ENCODE measurements at regions not wholly inside any gene's neighbourhood (a gene's known extent, or its start where the extent isn't known, plus 50 kb on each side); places are given as distances from the start of the nearest gene placed in this dataset.
"Not testable (repeated sequence)": the region's sequence is repeated elsewhere in the genome, so short reads cannot be mapped to it uniquely, and the experiment has no call there.

GRCh38 chr2:40043641-40044040 is 264.6 kb upstream of the THUMPD2 start:
- DNase-seq (ENCODE audit: low spot score): no peak

- DNase-seq (ENCODE audit: low spot score): no peak
These were observed 264.1 kb upstream of the THUMPD2 start for GRCh38 chr2:40043191-40043590.

- no peak for DNase-seq (ENCODE audit: low spot score)
These were observed 262.6 kb upstream of the THUMPD2 start for GRCh38 chr2:40041422-40042382.

GRCh38 chr2:40039549-40039948 is 260.5 kb upstream of the THUMPD2 start:
- DNase-seq (ENCODE audit: low spot score): no peak

- DNase-seq (ENCODE audit: low spot score): no peak
These were observed 259.6 kb upstream of the THUMPD2 start for GRCh38 chr2:40038646-40039045.

- DNase-seq (ENCODE audit: low spot score): peak; percentile 51
These were observed 258.2 kb upstream of the THUMPD2 start for GRCh38 chr2:40037303-40037702.

GRCh38 chr2:40036241-40036640 is 257.2 kb upstream of the THUMPD2 start:
- no peak for DNase-seq (ENCODE audit: low spot score)

- no peak for DNase-seq (ENCODE audit: low spot score)
These were observed 255.7 kb upstream of the THUMPD2 start for GRCh38 chr2:40034801-40035200.

- DNase-seq (ENCODE audit: low spot score): no peak
These were observed 255.1 kb upstream of the THUMPD2 start for GRCh38 chr2:40034198-40034597.

GRCh38 chr2:40033781-40034180 is 254.7 kb upstream of the THUMPD2 start:
- no peak for DNase-seq (ENCODE audit: low spot score)

- no peak for DNase-seq (ENCODE audit: low spot score)
These were observed 253.7 kb upstream of the THUMPD2 start for GRCh38 chr2:40032650-40033319.

GRCh38 chr2:40030456-40030975 is 251.5 kb upstream of the THUMPD2 start:
- no peak for DNase-seq (ENCODE audit: low spot score)

- DNase-seq (ENCODE audit: low spot score): peak; percentile 12
These were observed 249.9 kb upstream of the THUMPD2 start for GRCh38 chr2:40028792-40029488.

- no peak for DNase-seq (ENCODE audit: low spot score)
These were observed 248.9 kb upstream of the THUMPD2 start for GRCh38 chr2:40027968-40028367.

GRCh38 chr2:40025276-40025675 is 246.2 kb upstream of the THUMPD2 start:
- not testable (repeated sequence) for DNase-seq (ENCODE audit: low spot score)

GRCh38 chr2:40020997-40021396 is 241.9 kb upstream of the THUMPD2 start:
- no peak for DNase-seq (ENCODE audit: low spot score)

- no peak for DNase-seq (ENCODE audit: low spot score)
These were observed 237.3 kb upstream of the THUMPD2 start for GRCh38 chr2:40016151-40016885.

- DNase-seq (ENCODE audit: low spot score): not testable (repeated sequence)
These were observed 234.9 kb upstream of the THUMPD2 start for GRCh38 chr2:40013962-40014361.

GRCh38 chr2:40004336-40004735 is 225.3 kb upstream of the THUMPD2 start:
- DNase-seq (ENCODE audit: low spot score): no peak

- no peak for DNase-seq (ENCODE audit: low spot score)
These were observed 223.3 kb upstream of the THUMPD2 start for GRCh38 chr2:40002339-40002738.

GRCh38 chr2:39999864-40000263 is 220.8 kb upstream of the THUMPD2 start:
- DNase-seq (ENCODE audit: low spot score): no peak

GRCh38 chr2:39998617-39999016 is 219.6 kb upstream of the THUMPD2 start:
- DNase-seq (ENCODE audit: low spot score): no peak

Data from Ammon's horn (tissue), 1 donor.